Endothelial cell (in vitro differentiated cells): ENCODE measurements at regions not wholly inside any gene's neighbourhood (a gene's known extent, or its start where the extent isn't known, plus 50 kb on each side); places are given as distances from the start of the nearest gene placed in this dataset.

Experiments used
- DNase-seq: peaks from one replicate; pipeline ENCODE4 v3.0.0; 2021; ENCODE audit warnings: low spot score
- H3K27ac Mint-ChIP-seq: one replicate; pipeline ENCODE4 v1.8.0; 2021; ENCODE audit warnings: mixed read lengths, inconsistent platforms; ENCODE audit not compliant: unreplicated experiment
- H3K27me3 Mint-ChIP-seq: one replicate; pipeline ENCODE4 v1.8.0; 2021; ENCODE audit warnings: mild to moderate bottlenecking, moderate library complexity, mixed read lengths, inconsistent platforms; ENCODE audit not compliant: unreplicated experiment
- H3K36me3 Mint-ChIP-seq: one replicate; pipeline ENCODE4 v1.8.0; 2021; ENCODE audit warnings: mild to moderate bottlenecking, low read depth, mixed read lengths, inconsistent platforms; ENCODE audit not compliant: unreplicated experiment
- H3K4me1 Mint-ChIP-seq: one replicate; pipeline ENCODE4 v1.8.0; 2021; ENCODE audit warnings: mild to moderate bottlenecking, mixed read lengths, inconsistent platforms; ENCODE audit not compliant: unreplicated experiment
- H3K4me3 Mint-ChIP-seq: one replicate; pipeline ENCODE4 v1.8.0; 2021; ENCODE audit warnings: mild to moderate bottlenecking, mixed read lengths, inconsistent platforms; ENCODE audit not compliant: unreplicated experiment
- H3K9me3 Mint-ChIP-seq: one replicate; pipeline ENCODE4 v1.8.0; 2021; ENCODE audit warnings: mixed read lengths, inconsistent platforms; ENCODE audit not compliant: unreplicated experiment
- CTCF ChIP-seq: fragments of 200-600 bp; sonication (generic); IDR thresholded peaks from one replicate; pipeline ENCODE4 v1.5.0; 2021; ENCODE audit warnings: antibody characterized with exemption; ENCODE audit not compliant: unreplicated experiment

- no peaks in the 10 kb centered on the region for H3K9me3 Mint-ChIP-seq
- DNase-seq: no peak
- peaks cover 2% of the 10 kb centered on the region for H3K27me3 Mint-ChIP-seq
- H3K4me1 Mint-ChIP-seq: no peaks in the 10 kb centered on the region
- H3K36me3 Mint-ChIP-seq: no peaks in the 10 kb centered on the region
- H3K27ac Mint-ChIP-seq: no peak overlapping the region
- no peak overlapping the region for H3K4me3 Mint-ChIP-seq
- TF ChIP-seq CTCF: no peak
Measured at GRCh38 chr12:83536496-83536895, 849.8 kb downstream of the TMTC2 start.

- no peak for DNase-seq
- Mint-ChIP-seq H3K27ac (no peak overlapping the region), H3K27me3 (no peaks in the 10 kb centered on the region), H3K36me3 (no peaks in the 10 kb centered on the region), H3K9me3 (no peaks in the 10 kb centered on the region), H3K4me3 (no peak overlapping the region), H3K4me1 (no peaks in the 10 kb centered on the region)
- TF ChIP-seq CTCF: no peak
Measured at GRCh38 chr12:83528571-83528970, 841.9 kb downstream of the TMTC2 start.

- TF ChIP-seq CTCF: no peak
- no peak for DNase-seq
- Mint-ChIP-seq H3K4me1 (no peaks in the 10 kb centered on the region), H3K36me3 (no peaks in the 10 kb centered on the region), H3K4me3 (no peak overlapping the region), H3K9me3 (no peaks in the 10 kb centered on the region), H3K27ac (no peak overlapping the region), H3K27me3 (no peaks in the 10 kb centered on the region)
Measured at GRCh38 chr12:83527810-83528209, 841.1 kb downstream of the TMTC2 start.

- Mint-ChIP-seq H3K4me1 (no peaks in the 10 kb centered on the region), H3K27ac (no peak overlapping the region), H3K27me3 (no peaks in the 10 kb centered on the region), H3K4me3 (no peak overlapping the region), H3K9me3 (no peaks in the 10 kb centered on the region), H3K36me3 (no peaks in the 10 kb centered on the region)
- no peak for TF ChIP-seq CTCF
- DNase-seq: no peak
Measured at GRCh38 chr12:83515306-83516026, 828.8 kb downstream of the TMTC2 start.

- no peaks in the 10 kb centered on the region for H3K36me3 Mint-ChIP-seq
- TF ChIP-seq CTCF: no peak
- no peaks in the 10 kb centered on the region for H3K27me3 Mint-ChIP-seq
- H3K4me3 Mint-ChIP-seq: no peak overlapping the region
- no peak overlapping the region for H3K27ac Mint-ChIP-seq
- no peaks in the 10 kb centered on the region for H3K4me1 Mint-ChIP-seq
- no peak for DNase-seq
- no peaks in the 10 kb centered on the region for H3K9me3 Mint-ChIP-seq
Measured at GRCh38 chr12:83514372-83514771, 827.7 kb downstream of the TMTC2 start.
